ENCODE measurements at regions not wholly inside any gene's neighbourhood (a gene's known extent, or its start where the extent isn't known, plus 50 kb on each side); places are given as distances from the start of the nearest gene placed in this dataset.

DNA sequence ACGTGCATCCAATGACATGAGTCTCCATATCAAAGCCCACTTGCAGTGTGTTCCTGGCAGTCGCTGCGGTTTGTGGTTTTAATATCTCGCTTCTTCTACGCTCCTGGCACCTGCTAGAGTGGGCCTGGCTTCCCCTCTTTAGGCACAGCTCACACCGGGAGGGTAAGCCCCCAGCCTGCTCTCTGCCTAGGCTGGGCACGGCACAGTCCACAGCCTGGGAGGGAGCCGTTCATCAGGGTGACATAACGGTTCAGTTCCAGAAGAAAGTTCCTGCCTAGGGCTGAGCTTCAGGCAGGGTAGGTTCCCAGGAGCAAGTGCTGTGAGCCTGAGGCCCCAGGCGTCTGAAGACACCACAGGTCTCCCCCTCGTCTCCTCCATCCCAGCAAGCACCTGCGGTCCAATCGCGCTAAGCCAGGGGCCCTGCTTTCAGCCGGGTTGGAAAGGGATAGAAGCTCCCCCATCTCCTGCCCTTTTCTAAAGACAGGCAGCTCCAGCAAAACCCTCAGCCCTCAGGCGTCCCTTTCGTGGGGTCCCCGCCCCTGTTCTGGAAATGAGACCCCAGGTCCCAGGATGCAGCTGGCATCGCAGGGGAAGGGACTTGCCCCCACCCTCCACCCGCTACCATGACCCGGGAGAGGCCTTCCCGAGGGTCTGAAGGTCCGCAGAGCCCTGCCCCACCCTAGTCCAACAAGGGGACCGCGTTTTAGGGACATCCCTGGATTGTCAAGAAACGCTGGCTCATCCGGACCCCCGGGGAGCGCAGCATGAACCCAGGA is 121.6 kb upstream of the ZNF507 start:
- H3K27ac ChIP-seq (replicated peaks): no peak overlapping the region
- no peak overlapping the region for H3K4me3 ChIP-seq (replicated peaks; ENCODE audit: insufficient read depth, low read length)
- DNase-seq (ENCODE audit: low read depth in 1 of 2, low spot score in 1 of 2): no peak
- H3K27me3 ChIP-seq (ENCODE audit: insufficient read depth, poor library complexity, severe bottlenecking): peaks cover 20% of the 10 kb centered on the region
- TF ChIP-seq POLR2AphosphoS5 (IDR thresholded peaks at IDR 0.05; ENCODE audit: low read depth): no peak
- TF ChIP-seq GABPA (IDR thresholded peaks at IDR 0.05; ENCODE audit: low read depth): no peak
- TF ChIP-seq, protein P1, sequence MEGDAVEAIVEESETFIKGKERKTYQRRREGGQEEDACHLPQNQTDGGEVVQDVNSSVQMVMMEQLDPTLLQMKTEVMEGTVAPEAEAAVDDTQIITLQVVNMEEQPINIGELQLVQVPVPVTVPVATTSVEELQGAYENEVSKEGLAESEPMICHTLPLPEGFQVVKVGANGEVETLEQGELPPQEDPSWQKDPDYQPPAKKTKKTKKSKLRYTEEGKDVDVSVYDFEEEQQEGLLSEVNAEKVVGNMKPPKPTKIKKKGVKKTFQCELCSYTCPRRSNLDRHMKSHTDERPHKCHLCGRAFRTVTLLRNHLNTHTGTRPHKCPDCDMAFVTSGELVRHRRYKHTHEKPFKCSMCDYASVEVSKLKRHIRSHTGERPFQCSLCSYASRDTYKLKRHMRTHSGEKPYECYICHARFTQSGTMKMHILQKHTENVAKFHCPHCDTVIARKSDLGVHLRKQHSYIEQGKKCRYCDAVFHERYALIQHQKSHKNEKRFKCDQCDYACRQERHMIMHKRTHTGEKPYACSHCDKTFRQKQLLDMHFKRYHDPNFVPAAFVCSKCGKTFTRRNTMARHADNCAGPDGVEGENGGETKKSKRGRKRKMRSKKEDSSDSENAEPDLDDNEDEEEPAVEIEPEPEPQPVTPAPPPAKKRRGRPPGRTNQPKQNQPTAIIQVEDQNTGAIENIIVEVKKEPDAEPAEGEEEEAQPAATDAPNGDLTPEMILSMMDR (IDR thresholded peaks at IDR 0.05; ENCODE audit: insufficient read depth, low read length): no peak
- TF ChIP-seq SPI1 (IDR thresholded peaks at IDR 0.05; ENCODE audit: borderline replicate concordance, low read depth): no peak
- no peak for TF ChIP-seq REST (IDR thresholded peaks at IDR 0.05; ENCODE audit: insufficient replicate concordance, low read depth)

DNA sequence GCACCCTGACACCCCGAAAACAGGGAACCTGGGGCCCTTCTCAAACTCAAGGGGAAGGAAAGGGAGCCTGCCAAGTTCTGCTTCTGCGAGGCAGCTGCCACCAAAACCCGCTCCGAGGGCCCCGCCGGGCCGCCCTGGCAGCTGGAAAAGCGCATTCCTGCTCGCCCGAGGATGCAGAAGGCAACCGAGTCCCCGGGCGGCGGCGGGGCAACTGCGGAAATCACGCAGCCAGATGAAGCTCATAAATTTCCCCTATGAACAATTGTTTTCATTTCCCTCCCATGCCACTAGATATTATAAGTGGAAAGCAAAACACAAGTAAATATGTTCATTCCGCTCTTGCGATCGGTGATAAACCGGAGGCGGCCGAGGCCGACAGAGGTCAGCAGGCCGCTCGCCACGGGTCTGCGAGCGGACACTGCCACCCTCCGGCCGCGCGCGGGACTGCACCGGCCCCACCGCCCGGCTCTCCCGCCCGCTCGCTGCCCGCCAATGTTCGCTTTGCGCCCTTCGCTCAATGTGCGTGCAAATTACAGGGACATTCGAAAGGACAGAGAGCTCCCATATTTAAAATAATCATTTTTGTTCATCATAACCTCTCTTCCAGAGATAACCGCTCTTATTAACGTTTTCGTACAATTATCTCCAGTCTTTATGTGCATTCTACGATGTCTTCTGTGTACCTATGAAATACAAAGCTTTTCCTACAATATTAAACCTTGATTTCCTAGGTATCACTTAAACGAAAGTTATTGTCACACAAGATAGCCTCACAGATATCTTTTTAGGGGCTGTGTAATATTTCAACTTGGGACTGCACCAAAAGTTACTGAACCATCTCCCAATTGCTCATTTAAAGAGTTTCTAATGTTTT is 120.8 kb upstream of the ZNF507 start:
- Histone ChIP-seq H3K4me3 (replicated peaks; ENCODE audit: insufficient read depth, low read length) (no peak overlapping the region), H3K27me3 (ENCODE audit: insufficient read depth, poor library complexity, severe bottlenecking) (peaks cover 20% of the 10 kb centered on the region), H3K27ac (replicated peaks) (no peak overlapping the region)
- TF ChIP-seq GABPA (IDR thresholded peaks at IDR 0.05; ENCODE audit: low read depth) (no peak), REST (IDR thresholded peaks at IDR 0.05; ENCODE audit: insufficient replicate concordance, low read depth) (no peak)
- TF ChIP-seq, protein P1 (IDR thresholded peaks at IDR 0.05; ENCODE audit: insufficient read depth, low read length): peak; percentile 74
- peak; percentile 14 to 25 for DNase-seq (ENCODE audit: low read depth in 1 of 2, low spot score in 1 of 2)

DNA sequence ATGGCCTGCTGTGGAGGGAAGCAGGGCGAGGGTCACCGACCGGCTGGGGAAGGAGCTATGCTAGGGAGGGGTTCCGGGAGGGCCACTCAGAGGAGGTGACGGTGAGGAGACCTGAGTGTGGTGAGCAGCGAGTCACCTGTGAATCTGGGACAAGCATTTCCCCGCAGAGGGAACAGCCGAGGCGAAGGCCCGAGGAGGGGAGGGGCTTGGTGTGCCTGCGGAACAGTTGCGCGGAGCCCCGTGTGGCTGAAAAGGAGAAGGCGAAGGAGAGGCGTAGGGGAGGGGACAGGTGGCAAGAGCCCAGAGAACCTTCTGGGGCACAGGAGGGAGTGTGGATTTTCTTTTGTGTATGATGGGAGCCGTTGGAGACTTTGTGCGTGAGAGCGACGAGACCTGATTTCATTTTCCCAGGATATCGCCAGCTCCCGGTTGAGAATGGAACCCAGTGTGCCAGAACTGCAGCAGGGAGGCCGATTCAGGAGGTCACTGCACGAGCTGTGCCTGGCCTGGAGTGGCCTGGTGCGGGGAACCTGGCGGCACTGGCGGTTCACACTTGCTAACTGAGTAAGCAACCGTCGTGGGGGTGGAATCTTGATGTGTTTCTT is 117.7 kb upstream of the ZNF507 start:
- TF ChIP-seq SPI1 (IDR thresholded peaks at IDR 0.05; ENCODE audit: borderline replicate concordance, low read depth) (no peak), POLR2AphosphoS5 (IDR thresholded peaks at IDR 0.05; ENCODE audit: low read depth) (no peak)
- Histone ChIP-seq H3K4me3 (replicated peaks; ENCODE audit: insufficient read depth, low read length) (no peak overlapping the region), H3K27ac (replicated peaks) (no peak overlapping the region), H3K27me3 (ENCODE audit: insufficient read depth, poor library complexity, severe bottlenecking) (peaks cover 20% of the 10 kb centered on the region)
- DNase-seq (ENCODE audit: low read depth in 1 of 2, low spot score in 1 of 2): no peak

DNA sequence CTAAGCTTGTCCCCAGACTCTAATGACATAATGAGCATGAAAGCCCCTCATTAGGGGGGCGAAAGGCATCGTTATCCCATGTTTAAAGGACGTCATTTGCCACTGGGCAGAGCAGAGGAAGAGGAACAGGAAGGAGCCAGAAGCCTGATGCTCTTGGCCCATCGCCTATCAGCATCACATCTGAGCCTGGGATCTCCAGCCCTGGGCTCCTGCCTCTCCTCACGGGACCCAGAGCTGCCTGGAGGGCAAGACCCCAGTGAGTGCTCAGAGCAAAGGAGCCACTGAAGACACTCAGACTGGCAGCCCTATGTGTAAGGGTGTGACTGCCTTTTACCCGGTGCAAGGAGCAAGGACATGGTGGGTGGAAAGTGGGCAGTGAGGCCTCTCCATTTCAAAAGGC is 115.0 kb upstream of the ZNF507 start:
- H3K4me3 ChIP-seq (replicated peaks; ENCODE audit: insufficient read depth, low read length): no peak overlapping the region
- TF ChIP-seq, protein P1 (IDR thresholded peaks at IDR 0.05; ENCODE audit: insufficient read depth, low read length): no peak
- no peak for TF ChIP-seq REST (IDR thresholded peaks at IDR 0.05; ENCODE audit: insufficient replicate concordance, low read depth)
- TF ChIP-seq SPI1 (IDR thresholded peaks at IDR 0.05; ENCODE audit: borderline replicate concordance, low read depth): no peak
- TF ChIP-seq GABPA (IDR thresholded peaks at IDR 0.05; ENCODE audit: low read depth): no peak
- no peak for TF ChIP-seq POLR2AphosphoS5 (IDR thresholded peaks at IDR 0.05; ENCODE audit: low read depth)
- no peak overlapping the region for H3K27ac ChIP-seq (replicated peaks)
- peaks cover under 1% of the 10 kb centered on the region for H3K27me3 ChIP-seq (ENCODE audit: insufficient read depth, poor library complexity, severe bottlenecking)
- no peak for DNase-seq (ENCODE audit: low read depth in 1 of 2, low spot score in 1 of 2)

Data from HL-60 (cell line).